Calu3 (cell line): ENCODE measurements at regions not wholly inside any gene's neighbourhood (a gene's known extent, or its start where the extent isn't known, plus 50 kb on each side); places are given as distances from the start of the nearest gene placed in this dataset.

Source experiments
- BruUV-seq: library from RNA; stranded (reverse); fragments of 400-500 nt; replicated peaks from 2 replicates; lab custom pipeline; 2021; lab: Mats Ljungman, UMichigan
- CTCF ChIA-PET: fragments of 300-600 bp; sonication (Branson Sonifier 250); formaldehyde crosslinking; loops from one replicate; lab custom pipeline; 2022; ENCODE audit warnings: antibody characterized with exemption; lab: Charles Lee
- DNase-seq: peaks from one replicate; pipeline ENCODE4 v3.0.0; 2022
- H3K27ac Mint-ChIP-seq: one replicate; pipeline ENCODE4 v1.8.0; 2022; ENCODE audit warnings: mixed read lengths; ENCODE audit not compliant: unreplicated experiment
- H3K27me3 Mint-ChIP-seq: one replicate; pipeline ENCODE4 v1.8.0; 2022; ENCODE audit warnings: mixed read lengths; ENCODE audit not compliant: unreplicated experiment
- H3K36me3 Mint-ChIP-seq: one replicate; pipeline ENCODE4 v1.8.0; 2022; ENCODE audit warnings: mild to moderate bottlenecking, moderate library complexity, mixed read lengths; ENCODE audit not compliant: insufficient read depth, unreplicated experiment
- H3K4me1 Mint-ChIP-seq: one replicate; pipeline ENCODE4 v1.8.0; 2022; ENCODE audit warnings: mild to moderate bottlenecking, low read depth, mixed read lengths; ENCODE audit not compliant: unreplicated experiment
- H3K4me3 Mint-ChIP-seq: one replicate; pipeline ENCODE4 v1.8.0; 2022; ENCODE audit warnings: mild to moderate bottlenecking, low read depth, moderate library complexity, mixed read lengths; ENCODE audit not compliant: unreplicated experiment
- H3K9me3 Mint-ChIP-seq: one replicate; pipeline ENCODE4 v1.8.0; 2022; ENCODE audit warnings: low read depth, mixed read lengths; ENCODE audit not compliant: unreplicated experiment
- CTCF ChIP-seq: fragments of 200-600 bp; IDR thresholded peaks from one replicate; pipeline ENCODE4 v1.8.0; 2022; ENCODE audit warnings: antibody characterized with exemption; ENCODE audit not compliant: unreplicated experiment
- intact Hi-C: fragments of 100-400 bp; cut with micrococcal nuclease; formaldehyde crosslinking; loops from one replicate; pipeline ENCODE4 v1.10.0; 2022; ENCODE audit not compliant: unreplicated experiment

GRCh38 chr2:3970791-3971651 is 267.6 kb downstream of the DCDC2C start:
- no TSS peak for BruUV-seq
- intact Hi-C loops: no loop called here
- H3K4me1 Mint-ChIP-seq: no peaks in the 10 kb centered on the region
- H3K27ac Mint-ChIP-seq: no peak overlapping the region
- DNase-seq: no peak
- TF ChIP-seq CTCF: no peak
- H3K36me3 Mint-ChIP-seq: no peaks in the 10 kb centered on the region
- H3K9me3 Mint-ChIP-seq: no peaks in the 10 kb centered on the region
- no peak overlapping the region for H3K4me3 Mint-ChIP-seq
- CTCF ChIA-PET: no interaction called here
- no peaks in the 10 kb centered on the region for H3K27me3 Mint-ChIP-seq

- Mint-ChIP-seq H3K27me3 (no peaks in the 10 kb centered on the region), H3K9me3 (no peaks in the 10 kb centered on the region), H3K4me3 (no peak overlapping the region), H3K36me3 (no peaks in the 10 kb centered on the region), H3K4me1 (no peaks in the 10 kb centered on the region), H3K27ac (no peak overlapping the region)
- intact Hi-C loops: no loop called here
- no peak for DNase-seq
- BruUV-seq: no TSS peak
- CTCF ChIA-PET: no interaction called here
- no peak for TF ChIP-seq CTCF
Measured at GRCh38 chr2:3971652-3972192, 268.3 kb downstream of the DCDC2C start.

- Mint-ChIP-seq H3K27me3 (no peaks in the 10 kb centered on the region), H3K27ac (no peak overlapping the region), H3K9me3 (no peaks in the 10 kb centered on the region), H3K36me3 (no peaks in the 10 kb centered on the region), H3K4me3 (no peak overlapping the region), H3K4me1 (no peaks in the 10 kb centered on the region)
- no peak for TF ChIP-seq CTCF
- no TSS peak for BruUV-seq
- intact Hi-C loops: no loop called here
- DNase-seq: no peak
- CTCF ChIA-PET: no interaction called here
Measured at GRCh38 chr2:3972377-3972776, 269.0 kb downstream of the DCDC2C start.

GRCh38 chr2:3974765-3975164 is 271.4 kb downstream of the DCDC2C start:
- CTCF ChIA-PET: no interaction called here
- no TSS peak for BruUV-seq
- no peaks in the 10 kb centered on the region for H3K4me1 Mint-ChIP-seq
- H3K27ac Mint-ChIP-seq: no peak overlapping the region
- H3K36me3 Mint-ChIP-seq: no peaks in the 10 kb centered on the region
- H3K4me3 Mint-ChIP-seq: no peak overlapping the region
- DNase-seq: no peak
- intact Hi-C loops: no loop called here
- no peak for TF ChIP-seq CTCF
- H3K27me3 Mint-ChIP-seq: no peaks in the 10 kb centered on the region
- H3K9me3 Mint-ChIP-seq: peaks cover 4% of the 10 kb centered on the region
